CD4-positive, alpha-beta T cell treated with Interleukin-12 subunit alpha and Interleukin-12 subunit beta, for 1 hour (primary cell): ENCODE measurements at regions not wholly inside any gene's neighbourhood (a gene's known extent, or its start where the extent isn't known, plus 50 kb on each side); places are given as distances from the start of the nearest gene placed in this dataset.
"Not testable (repeated sequence)": the region's sequence is repeated elsewhere in the genome, so short reads cannot be mapped to it uniquely, and the experiment has no call there.

ENCODE experiments used
- DNase-seq: peaks from one replicate; pipeline ENCODE4 v3.0.0-alpha.2; 2020

DNA sequence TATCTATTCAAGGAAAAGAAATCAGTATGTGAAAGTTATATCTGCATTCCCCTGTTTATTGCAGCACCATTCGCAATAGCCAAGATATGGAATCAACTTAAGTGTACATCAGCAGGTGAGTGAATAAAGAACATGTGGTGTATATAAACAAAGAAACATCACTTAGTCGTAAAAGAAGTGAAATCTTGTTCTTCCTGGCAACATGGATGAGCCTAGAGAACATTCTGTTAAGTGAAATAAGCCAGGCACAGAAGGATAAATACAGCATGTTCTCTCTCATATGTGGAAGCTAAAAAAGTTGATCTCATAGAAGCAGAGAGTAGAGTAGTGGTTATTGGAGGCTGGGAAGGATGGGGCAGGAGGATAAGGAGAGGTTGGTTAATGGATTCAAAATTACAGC is 287.9 kb upstream of the FERMT1 start:
- DNase-seq: no peak

DNA sequence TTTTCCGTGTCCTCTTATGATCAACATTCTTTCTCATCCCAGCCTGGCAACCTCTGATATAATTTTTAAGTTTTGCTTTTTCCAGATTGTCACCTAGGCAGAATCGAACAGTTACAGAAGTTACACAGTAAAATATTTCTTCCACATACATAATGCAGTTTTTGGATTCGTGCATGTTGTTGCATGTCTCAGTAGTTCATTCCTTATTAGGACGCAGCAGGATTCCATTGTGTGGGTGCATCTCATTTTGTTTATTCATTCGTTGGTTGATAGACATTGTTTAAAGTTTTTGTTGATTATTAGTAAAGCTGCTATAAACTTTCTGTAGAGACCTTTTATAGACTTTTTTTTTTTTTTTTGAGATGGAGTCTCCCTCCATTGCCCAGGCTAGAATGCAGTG is 284.3 kb upstream of the FERMT1 start:
- no peak for DNase-seq

DNA sequence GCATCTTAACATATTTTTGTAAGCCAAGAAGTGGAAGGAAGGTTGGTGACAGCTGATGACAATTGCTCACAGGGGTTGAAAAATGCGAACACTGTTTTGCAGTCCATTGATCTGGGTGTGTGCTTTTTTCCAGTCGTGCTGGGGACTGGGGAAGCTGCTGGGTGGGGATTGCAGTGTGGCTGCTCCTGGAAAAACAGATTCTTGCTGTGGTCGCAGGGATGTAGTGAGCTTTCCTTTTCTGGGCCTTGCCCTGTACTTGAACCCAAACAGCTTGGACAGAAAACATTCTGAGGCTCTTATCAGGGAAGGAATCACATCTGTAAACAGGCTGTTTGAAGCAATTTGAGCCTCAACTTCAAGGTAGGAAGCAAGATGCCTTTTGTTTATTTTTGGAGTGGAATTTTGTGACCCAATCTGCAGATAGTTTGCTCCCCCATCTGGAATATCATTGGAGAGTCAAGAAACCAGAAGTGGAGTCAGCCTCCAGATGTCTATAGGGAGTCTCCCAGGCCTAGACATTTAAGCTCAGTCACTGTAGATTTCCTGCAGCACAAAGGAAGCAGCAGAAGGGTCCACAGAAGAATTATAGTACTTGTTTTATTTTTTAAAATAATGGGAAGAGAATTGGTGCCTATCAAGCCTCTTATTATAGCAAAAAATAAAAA is 279.2 kb upstream of the FERMT1 start:
- DNase-seq: no peak

DNA sequence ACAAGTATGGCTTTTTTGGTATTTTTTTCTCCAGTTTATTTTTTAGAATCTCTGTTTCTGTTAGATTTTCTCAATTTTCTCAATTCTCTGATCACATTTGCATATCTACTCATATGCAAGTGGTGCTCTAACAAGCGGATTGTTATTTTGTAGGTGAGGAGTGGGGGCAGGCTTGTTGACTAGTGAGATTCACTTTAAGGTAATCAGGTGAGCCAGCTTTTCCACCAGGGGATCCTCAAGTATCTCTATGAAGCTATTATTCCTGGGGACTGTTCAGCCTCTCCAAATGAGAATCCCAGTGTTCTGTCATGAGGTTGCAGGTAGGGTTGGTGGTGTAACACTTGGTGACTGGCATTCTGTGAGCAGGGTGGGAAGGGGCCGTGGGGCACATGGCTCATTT is 274.3 kb upstream of the FERMT1 start:
- no peak for DNase-seq

DNA sequence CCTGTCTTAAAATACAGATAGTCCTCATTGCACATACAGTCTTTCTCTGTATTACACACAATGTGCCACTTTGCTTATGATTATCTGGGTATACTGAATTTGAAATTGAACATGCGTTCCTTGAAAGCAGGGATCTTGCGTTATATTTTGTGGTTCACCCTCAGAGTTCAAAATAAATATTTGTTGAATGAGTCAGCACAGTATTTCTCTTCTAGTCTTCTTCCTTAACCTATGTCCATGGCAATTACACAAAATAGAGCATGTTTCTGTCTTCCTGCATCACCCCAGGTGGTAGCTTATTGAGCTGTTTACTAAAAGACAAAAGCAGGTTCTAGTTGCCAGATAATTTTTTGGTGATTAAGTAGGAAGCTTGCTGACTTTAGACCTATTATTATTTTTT is 272.9 kb upstream of the FERMT1 start:
- DNase-seq: no peak

DNA sequence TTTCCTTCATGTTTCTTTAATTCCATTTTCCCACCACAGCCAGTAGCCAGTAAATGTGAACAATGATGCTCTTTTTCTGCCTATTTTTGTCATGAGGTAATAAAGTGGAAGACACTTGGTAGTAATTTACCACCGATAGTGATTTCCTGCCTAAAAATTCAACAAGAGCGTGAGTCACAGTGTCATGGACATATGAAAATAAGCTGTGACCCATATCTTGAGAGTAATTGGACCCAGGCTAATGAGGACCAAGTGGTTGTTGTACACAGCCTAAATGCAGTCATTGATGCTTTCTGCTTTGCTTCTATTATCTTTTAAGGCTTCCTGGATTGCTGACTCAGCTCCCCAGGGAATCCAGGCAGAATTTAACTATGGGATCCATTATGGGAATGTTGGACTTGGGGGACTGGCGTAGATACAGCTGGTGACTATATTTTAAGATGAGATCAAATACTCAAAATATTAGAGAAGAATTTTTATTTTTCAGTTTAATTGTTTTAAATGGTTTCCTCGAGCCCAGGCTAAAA is 265.9 kb upstream of the FERMT1 start:
- DNase-seq: no peak

DNA sequence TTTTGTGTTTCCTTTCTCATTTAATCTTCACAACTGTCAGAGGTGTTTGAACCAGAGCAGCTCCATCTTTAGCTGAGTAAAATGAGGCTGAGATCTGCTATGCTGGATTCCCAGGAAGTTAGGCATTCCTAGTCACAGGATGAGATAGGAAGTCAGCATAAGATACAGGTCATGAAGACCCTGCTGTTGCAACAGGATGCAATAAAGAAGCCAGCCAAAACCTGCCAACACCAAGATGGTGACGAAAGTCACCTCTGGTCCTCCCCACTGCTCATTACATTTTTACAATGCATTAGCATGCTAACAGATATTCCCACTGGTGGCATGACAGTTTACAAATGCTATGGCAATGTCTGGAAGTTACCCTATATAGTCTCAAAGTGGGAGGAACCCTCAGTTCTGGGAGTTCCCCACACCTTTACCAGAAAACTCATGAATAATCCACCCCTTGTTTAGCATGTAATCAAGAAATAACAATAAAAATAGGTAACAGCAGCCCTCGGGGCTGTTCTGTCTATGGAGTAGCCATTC is 262.2 kb upstream of the FERMT1 start:
- no peak for DNase-seq

DNA sequence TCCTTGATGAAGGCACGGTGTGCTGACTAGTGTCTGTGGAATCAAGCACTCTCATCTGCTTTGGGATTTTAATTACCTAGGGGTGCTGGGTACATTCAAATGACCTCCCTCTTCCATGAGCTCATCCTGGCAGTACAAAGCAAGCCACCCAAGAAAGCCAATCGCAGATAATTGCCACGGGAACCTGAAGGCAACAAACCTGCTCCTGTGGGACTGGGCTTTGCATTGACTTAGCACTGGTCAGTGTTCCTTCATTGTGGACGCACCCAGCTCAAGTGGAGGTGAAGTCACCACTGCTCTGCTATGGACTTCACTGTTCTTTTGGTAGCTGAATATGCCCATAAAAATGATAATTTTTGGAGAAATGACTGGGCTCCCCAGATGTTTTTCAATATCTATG is 261.6 kb upstream of the FERMT1 start:
- DNase-seq: no peak

DNA sequence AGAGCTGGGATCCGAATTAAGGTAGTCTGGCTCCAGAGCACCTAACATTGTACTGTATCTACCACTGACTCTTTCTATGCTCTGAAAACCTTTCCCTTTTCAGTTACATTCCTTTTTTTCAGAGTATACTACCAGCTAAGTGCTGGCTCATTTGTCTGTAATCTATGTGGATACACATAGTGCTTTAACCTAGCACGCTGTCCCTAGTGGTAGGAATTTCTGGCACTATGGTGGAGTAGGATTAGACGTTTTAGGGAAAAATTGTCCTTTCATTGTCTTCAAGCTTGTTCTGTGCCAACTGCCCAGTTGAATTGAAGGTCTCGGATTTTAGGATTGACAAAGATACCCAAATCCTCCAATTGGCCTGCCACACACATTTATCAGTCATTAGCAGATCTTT is 259.1 kb upstream of the FERMT1 start:
- no peak for DNase-seq

DNA sequence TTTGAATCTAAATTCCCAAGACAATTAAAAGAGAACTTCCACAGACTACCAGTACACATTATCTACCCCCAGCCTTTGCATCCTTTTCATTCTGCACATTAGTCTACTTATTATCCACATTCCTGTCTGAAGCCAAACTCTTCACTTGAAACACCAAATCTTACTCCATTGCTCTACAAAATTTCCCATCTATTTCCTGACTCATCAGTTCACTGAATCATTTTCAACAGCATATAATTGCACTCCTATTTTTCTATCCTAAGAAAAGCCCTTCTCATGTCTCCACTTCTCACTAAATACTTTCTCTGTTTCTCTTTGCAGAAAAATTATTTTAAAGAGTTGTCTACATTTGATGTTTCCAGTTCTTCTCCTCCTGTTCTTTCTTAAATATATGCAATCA is 239.4 kb upstream of the FERMT1 start:
- no peak for DNase-seq

DNA sequence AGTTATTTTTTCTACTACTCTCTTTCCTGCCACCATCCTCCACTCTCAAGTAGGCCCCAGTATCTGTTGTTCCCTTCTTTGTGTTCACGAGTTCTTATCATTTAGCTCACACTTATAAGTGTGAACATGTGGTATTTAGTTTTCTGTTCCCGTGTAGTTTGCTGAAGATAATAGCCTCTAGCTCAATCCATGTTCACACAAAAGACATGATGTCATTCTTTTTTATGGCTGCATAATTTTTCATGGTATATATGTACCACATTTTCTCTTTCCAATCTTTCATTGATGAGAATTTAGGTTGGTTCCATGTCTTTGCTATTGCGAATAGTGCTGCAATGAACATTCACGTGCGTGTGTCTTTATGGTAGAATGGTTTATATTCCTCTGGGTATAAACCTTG is 237.9 kb upstream of the FERMT1 start:
- no peak for DNase-seq

DNA sequence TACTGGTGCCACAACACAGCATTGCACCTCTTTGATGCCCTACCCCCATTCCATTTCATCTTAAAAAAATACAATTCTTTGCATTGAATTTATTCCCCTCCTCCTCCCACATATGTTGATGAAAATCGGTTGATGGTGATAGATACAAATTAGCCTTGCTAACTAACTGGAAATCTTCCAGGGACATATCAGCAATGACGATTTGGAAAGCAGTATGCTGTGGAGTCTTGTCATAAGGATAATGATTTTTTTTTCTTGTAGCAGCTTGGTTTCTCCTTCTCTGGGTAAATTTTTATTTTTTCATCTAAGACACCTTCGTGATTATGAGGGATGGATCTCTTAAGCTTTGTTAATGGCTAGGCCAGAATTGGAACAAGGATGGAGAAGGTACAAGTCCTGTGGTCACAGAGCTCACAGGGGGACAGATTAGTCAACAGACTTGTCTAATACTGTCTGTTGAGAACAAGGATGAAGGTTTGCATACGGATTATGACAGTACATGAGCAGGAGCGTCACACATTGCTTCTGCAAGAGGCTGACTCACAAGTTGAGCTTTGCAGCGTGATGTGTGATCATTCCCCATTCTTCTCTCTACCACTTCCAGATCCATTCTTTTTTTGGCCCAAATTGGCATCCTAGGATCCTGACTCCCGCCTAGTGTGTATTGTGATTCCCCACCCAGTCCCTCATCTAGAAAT is 233.1 kb upstream of the FERMT1 start:
- DNase-seq: no peak

DNA sequence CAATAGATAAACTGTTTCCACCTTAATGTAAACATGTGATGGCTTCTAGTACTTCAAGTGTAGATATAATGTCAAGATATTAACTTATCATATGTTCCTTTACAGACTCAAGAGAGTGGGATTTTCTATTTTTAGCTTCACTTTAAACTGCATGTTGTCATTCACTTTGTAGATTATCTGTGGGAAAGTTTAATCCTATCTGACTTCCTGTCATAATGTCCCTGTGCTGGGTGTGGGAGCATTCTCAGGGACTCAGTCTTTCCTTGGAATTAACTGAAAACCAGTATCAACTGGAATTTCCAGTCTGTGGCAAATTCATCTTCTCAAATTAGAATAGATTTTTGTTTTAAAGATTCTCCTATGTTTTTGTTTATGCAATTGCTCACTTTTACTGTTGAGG is 226.1 kb upstream of the FERMT1 start:
- DNase-seq: no peak

DNA sequence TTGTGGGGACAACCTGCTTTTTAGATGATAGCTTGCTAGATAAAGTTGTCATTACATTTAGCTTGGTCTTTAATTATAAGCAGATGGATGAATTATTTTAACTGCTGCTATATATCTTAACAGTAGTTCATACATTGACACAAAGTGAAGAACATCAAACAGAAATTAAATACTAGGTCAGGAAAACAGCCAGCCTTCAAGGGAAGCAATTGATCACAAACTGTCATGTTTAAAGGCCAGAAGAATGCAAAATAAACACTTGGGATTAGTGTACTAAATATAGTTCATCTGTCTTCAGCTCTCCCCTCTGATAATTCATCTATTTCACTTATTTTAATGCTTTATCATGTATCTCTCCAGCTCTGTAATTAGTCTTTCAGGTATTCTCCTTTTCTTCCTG is 225.1 kb upstream of the FERMT1 start:
- no peak for DNase-seq

DNA sequence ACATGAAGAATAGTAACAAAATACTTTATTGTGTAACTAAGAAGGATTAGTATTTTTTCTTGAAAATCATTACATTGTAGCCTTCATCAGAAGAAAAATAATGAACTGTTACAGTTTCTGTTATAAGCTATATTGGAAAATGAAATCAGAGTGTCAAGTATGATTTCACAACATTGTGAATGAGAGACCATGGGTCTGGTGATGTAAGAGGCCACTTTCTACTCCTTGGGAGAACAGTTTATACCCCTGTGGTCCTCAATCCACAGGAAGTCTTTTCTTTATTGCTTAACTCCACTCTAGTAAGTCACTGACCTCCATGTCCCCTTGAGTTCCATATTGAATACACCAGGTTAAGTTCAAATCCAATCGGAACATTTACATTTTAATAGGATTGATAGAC is 218.7 kb upstream of the FERMT1 start:
- DNase-seq: no peak

DNA sequence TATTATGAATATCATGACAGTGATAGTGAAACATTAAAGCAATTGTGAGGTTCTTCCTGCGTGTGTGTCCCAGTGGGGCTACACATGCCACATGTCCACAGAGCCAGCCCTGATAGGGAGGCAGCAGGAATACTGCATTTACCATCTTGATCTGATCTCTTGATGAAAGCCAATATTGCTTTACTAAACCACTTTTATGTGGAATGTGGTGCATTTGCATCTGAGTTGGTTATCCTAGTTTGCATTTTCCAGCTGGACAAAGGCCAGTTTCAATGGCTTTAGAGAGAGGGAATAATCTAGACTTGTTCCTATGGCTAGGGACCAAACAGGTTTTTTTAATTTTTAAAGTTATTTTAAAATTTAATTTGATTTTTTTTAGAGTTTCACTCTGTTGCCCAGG is 216.3 kb upstream of the FERMT1 start:
- DNase-seq: no peak

DNA sequence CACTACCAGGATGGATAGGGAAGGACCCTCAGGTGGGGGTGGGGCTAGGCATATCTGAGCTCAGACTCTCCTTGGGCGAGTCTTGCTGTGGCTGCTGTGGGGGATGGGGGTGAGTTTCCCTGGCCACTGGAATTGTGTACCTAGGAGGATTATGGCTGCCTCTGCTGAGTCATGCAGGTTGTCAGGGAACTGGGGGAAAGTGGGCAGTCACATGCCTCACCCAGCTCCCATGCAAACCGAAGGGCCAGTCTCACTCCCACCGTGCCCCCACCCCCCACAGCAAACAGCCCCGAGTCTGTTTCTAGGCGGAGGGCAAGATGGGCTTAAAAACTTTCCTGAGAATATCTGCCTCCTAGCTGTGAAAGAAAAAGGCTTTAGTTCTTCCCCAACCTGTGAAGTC is 210.3 kb upstream of the FERMT1 start:
- DNase-seq: no peak

DNA sequence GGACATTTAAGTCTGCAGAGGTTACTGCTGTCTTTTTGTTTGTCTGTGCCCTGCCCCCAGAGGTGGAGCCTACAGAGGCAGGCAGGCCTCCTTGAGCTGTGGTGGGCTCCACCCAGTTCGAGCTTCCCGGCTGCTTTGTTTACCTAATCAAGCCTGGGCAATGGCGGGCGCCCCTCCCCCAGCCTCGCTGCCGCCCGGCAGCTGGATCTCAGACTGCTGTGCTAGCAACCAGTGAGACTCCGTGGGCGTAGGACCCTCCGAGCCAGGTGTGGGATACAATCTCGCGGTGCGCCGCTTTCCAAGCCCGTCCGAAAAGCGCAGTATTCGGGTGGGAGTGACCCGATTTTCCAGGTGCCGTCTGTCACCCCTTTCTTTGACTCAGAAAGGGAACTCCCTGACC is 198.4 kb upstream of the FERMT1 start:
- not testable (repeated sequence) for DNase-seq

DNA sequence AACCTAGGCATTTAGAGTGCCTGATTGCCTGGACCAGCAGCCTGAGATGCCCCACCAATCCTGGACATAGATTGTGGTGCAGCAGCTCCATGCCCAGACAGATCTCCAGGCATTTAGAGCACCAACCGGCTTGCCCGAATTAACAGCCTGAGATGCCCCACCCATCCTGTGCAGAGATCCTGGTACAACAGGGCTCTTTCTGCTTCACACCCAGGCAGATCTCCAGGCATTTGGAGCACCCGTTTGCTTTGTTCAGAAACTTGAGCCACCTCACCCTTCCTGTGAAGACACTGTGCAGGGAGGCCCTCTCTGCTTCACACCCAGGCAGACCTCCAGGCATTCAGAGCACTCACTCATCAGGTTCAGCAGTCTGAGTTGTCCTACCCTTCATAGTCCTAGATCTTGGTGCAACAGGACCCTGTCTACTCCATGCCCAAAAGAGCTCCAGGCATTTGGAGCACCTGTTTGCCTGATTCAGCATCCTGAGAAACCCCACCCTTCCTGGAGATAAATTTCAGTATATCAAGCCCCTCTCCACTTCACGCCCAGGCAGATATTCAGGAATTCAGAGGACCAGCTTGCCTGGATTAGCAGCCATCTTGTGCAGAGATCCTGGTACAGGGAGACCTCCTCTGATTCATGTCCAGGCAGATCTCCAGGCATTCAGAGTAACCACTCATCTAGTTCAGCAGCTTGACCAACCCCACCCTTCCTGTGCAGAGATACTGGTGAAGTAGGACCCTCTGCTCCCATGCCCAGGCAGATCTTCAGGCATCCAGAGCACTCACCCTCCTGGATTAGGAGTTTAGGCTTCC is 189.2 kb upstream of the FERMT1 start:
- no peak for DNase-seq

DNA sequence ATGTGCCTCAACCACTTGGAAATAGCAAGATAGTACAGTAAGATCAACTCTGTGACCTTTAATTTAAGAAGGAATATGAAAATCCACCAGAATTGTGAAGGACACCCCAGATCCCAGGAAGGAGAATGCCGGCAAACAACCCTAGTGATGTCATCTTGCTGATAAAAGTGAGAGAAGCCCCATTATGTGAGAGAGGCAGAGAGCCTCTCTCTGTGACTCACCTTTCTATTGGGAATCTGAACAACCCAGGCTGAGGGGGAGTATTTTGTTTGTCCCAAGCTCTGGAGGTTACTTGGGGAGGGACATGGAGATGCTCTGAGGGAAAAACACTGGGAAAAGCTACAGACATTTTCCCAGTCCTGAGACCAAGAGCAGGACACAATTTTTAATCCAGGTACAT is 188.3 kb upstream of the FERMT1 start:
- DNase-seq: no peak

DNA sequence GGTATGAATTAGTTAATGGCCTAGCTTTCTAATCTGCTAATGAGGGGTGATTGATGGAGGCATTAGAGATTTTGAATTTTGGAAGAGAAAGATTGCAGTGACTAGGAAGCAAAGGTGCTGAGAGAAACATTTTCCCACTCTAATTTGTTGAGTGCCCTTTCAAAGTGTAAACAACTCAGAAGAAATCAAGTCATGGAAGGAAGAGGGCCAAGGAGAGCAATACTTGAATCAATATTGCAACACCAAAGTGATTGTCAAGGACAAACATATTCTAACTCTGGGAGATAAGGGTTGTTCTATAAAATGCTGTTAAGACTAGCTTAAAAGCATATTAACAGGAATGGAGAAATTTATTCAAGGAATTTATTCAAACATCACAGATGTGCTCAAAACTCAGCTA is 182.7 kb upstream of the FERMT1 start:
- DNase-seq: no peak

DNA sequence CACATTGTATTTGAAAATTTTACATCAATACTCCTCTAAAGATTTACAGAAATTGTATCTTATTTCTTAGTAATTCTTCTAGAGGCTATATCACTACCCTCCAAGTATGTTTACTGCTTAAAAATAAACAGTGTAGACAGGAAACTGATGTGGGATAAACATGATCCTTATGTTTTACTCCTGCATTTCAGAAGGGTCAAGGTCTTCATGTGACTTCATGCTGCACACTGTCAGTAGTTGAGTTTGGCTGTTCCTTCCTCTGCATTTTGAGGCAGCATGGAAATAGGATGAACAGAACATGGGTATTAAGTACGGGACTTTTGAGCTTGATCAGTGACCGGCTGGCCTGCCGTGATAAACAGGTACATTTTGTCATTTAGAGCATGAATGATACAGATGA is 179.2 kb upstream of the FERMT1 start:
- no peak for DNase-seq

DNA sequence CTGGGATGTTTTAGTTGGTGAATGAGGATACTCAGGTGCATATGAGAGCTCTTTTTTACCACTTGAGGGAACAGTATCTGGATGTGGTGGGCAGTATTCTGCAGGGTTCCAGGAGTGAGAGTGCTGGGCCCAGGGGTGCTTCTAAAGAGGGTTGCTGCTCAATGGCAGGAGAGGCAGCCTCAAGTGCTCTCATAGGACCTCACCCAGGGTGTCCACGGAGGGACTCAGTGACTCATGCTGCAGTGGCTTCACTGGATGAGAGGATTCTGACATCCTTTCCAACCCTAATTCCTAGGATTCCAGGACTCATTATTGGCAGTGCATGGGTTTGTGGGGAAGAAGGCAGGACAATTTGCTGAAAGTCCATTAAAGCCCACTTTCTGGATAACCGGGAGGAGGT is 176.6 kb upstream of the FERMT1 start:
- no peak for DNase-seq

DNA sequence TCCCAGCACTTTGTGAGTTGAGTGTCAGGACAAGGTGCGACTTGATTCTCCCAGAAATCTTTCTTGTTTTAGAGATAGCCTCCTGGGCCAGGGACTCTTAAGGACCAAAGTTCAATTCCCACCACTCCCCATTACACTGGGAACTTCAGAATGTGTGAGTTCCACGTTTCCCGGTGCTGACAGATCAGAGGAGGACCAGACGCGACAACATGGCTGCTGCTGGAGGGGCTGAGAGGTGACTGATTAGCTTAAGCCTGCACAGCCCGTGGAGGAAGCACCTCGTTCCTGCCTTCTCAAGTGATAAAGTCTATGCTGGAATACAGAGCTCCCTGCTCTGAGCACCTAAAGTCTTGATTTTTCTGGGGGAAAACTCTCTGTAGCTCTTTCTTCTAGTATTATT is 175.2 kb upstream of the FERMT1 start:
- no peak for DNase-seq
